Adipocyte (in vitro differentiated cells): ENCODE measurements at regions not wholly inside any gene's neighbourhood (a gene's known extent, or its start where the extent isn't known, plus 50 kb on each side); places are given as distances from the start of the nearest gene placed in this dataset.

ENCODE experiments used
- DNase-seq: peaks from one replicate; pipeline ENCODE4 v3.0.0-alpha.2; 2015; ENCODE audit warnings: low read depth
- H3K27me3 ChIP-seq: replicated peaks from 2 replicates; pipeline ENCODE4 v1.7.0; 2013; ENCODE audit warnings: mild to moderate bottlenecking, low read length, moderate library complexity; ENCODE audit not compliant: control insufficient read depth, insufficient read depth
- H3K36me3 ChIP-seq: 2 replicates; pipeline ENCODE4 v1.7.0; 2013; ENCODE audit warnings: low read length, mild to moderate bottlenecking, moderate library complexity; ENCODE audit not compliant: control insufficient read depth, insufficient read depth, severe bottlenecking
- H3K4me1 ChIP-seq: 2 replicates; pipeline ENCODE4 v1.7.0; 2013; ENCODE audit warnings: mild to moderate bottlenecking, low read length, moderate library complexity; ENCODE audit not compliant: control insufficient read depth, insufficient read depth
- H3K4me3 ChIP-seq: 2 replicates; pipeline ENCODE4 v1.7.0; 2013; ENCODE audit warnings: mild to moderate bottlenecking, low read length, moderate library complexity
- H3K9ac ChIP-seq: 2 replicates; pipeline ENCODE4 v1.7.0; 2013; ENCODE audit warnings: mild to moderate bottlenecking, low read length, moderate library complexity
- H3K9me3 ChIP-seq: 2 replicates; pipeline ENCODE4 v1.7.0; 2013; ENCODE audit warnings: mild to moderate bottlenecking, low read length, moderate library complexity; ENCODE audit not compliant: control insufficient read depth

DNA sequence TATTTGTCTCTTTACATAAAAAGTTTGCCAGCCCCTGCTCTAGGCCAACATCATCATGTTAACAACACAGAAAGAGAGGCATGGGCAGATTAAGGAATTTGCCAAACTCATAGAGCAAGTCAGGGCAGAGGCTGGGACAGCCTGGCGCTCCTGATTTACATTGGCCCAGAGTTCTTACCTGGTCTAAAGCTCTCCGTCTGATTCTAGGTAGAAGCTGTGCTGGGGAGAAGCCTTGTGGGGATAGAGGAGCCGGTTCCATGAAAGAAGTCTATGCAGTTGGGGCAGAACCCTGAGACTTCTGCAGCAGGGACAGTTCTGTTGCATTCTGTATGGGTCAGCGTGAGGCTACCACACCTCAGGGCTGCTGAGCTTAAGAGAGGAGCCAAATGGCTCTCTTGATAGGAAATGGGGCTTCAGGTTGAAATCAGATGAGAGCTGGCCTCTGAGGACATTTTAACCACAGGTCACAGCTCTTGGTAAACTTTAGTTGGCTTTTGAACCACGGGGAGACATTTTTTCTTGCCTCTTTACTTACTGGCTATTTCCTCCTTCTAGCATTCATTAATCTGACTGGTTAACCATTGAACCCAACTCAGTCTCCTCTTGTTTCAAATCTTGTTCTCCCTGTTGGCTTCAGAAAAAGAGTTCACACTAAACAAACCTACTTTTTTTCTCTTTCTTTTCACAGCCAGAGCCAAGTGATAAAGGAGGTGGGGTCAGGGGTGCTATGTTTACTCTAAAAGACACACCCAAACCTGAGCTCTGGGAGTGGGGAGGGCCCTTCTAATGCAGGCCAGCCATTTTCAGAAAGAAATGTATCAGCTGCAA is 250.7 kb downstream of the OPA1 start:
- H3K4me3 ChIP-seq, result no peak overlapping the region
- no peaks in the 10 kb centered on the region for H3K4me1 ChIP-seq
- no peak overlapping the region for H3K9ac ChIP-seq
- no peak for DNase-seq
- no peaks in the 10 kb centered on the region for H3K36me3 ChIP-seq
- peaks cover 41% of the 10 kb centered on the region for H3K27me3 ChIP-seq
- no peaks in the 10 kb centered on the region for H3K9me3 ChIP-seq

GRCh38 chr3:193844472-193844871 is 251.5 kb downstream of the OPA1 start:
- H3K27me3 ChIP-seq, result peaks cover 41% of the 10 kb centered on the region
- no peak for DNase-seq
- no peaks in the 10 kb centered on the region for H3K4me1 ChIP-seq
- H3K9me3 ChIP-seq, result no peaks in the 10 kb centered on the region
- H3K9ac ChIP-seq, result no peak overlapping the region
- H3K36me3 ChIP-seq, result no peaks in the 10 kb centered on the region
- no peak overlapping the region for H3K4me3 ChIP-seq

DNA sequence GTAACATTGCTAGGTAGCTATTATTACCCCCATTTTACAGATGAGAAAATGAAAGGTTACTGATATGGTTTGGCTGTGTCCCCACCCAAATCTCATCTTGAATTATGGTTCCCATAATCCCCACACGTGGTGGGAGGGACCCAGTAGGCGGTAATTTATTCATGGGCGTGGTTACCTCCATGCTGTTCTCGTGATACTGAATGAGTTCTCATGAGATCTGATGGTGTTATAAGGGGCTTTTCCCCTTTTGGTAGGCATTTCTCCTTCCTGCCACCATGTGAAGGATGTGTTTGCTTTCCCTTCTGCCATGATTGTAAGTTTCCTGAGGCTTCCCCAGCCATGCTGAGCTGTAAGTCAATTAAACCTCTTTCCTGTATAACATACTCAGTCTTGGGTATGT is 252.1 kb downstream of the OPA1 start:
- DNase-seq, result no peak
- Histone ChIP-seq H3K4me1 (no peaks in the 10 kb centered on the region), H3K36me3 (no peaks in the 10 kb centered on the region), H3K9ac (no peak overlapping the region), H3K27me3 (peaks cover 41% of the 10 kb centered on the region), H3K9me3 (no peaks in the 10 kb centered on the region), H3K4me3 (no peak overlapping the region)

- Histone ChIP-seq H3K4me1 (peaks cover under 1% of the 10 kb centered on the region), H3K36me3 (no peaks in the 10 kb centered on the region), H3K4me3 (no peak overlapping the region), H3K9me3 (no peaks in the 10 kb centered on the region), H3K27me3 (peaks cover 35% of the 10 kb centered on the region), H3K9ac (no peak overlapping the region)
- no peak for DNase-seq
Observed at GRCh38 chr3:193846569-193846968, 253.6 kb downstream of the OPA1 start.

GRCh38 chr3:193847402-193847801 is 254.4 kb downstream of the OPA1 start:
- Histone ChIP-seq H3K27me3 (peaks cover 33% of the 10 kb centered on the region), H3K9ac (no peak overlapping the region), H3K36me3 (no peaks in the 10 kb centered on the region)

GRCh38 chr3:193848547-193848946 is 255.5 kb downstream of the OPA1 start:
- Histone ChIP-seq H3K4me3 (no peak overlapping the region), H3K27me3 (peaks cover 28% of the 10 kb centered on the region), H3K9me3 (no peaks in the 10 kb centered on the region), H3K4me1 (peaks cover 17% of the 10 kb centered on the region), H3K9ac (no peak overlapping the region), H3K36me3 (no peaks in the 10 kb centered on the region)
- DNase-seq, result no peak

More at GRCh38 chr3:193847402-193847801, 254.4 kb downstream of the OPA1 start:
- Histone ChIP-seq H3K9me3 (no peaks in the 10 kb centered on the region), H3K4me3 (no peak overlapping the region), H3K4me1 (peaks cover 9% of the 10 kb centered on the region)
- DNase-seq, result no peak

- H3K4me1 ChIP-seq, result peaks cover 17% of the 10 kb centered on the region
- DNase-seq, result no peak
- H3K9me3 ChIP-seq, result no peaks in the 10 kb centered on the region
- H3K4me3 ChIP-seq, result no peak overlapping the region
- H3K9ac ChIP-seq, result no peak overlapping the region
- H3K27me3 ChIP-seq, result peaks cover 24% of the 10 kb centered on the region
- no peaks in the 10 kb centered on the region for H3K36me3 ChIP-seq
Observed at GRCh38 chr3:193850084-193850619, 257.1 kb downstream of the OPA1 start.

DNA sequence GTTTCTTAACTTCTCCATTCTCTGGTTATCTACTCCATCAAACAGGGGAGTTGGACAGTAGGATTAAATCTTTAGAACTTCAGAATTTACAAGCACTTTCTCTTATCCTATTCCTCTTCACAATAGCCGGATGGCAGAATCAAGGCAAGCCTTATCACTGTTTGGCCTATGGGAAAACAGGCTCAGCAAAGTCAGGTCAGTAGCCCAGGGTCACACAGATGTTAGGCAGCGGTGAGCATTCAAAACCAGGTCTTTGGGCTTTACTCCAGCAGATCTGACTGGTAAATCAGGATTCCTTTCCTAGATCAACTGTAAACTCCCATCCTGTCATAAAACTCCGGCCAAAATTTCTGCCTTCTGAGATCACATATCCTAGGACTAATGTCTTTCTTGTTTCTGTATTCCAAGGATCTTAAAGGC is 258.4 kb downstream of the OPA1 start:
- H3K4me1 ChIP-seq, result peaks cover 17% of the 10 kb centered on the region
- H3K36me3 ChIP-seq, result no peaks in the 10 kb centered on the region
- H3K9me3 ChIP-seq, result no peaks in the 10 kb centered on the region
- peaks cover 11% of the 10 kb centered on the region for H3K27me3 ChIP-seq
- no peak for DNase-seq
- no peak overlapping the region for H3K9ac ChIP-seq
- H3K4me3 ChIP-seq, result no peak overlapping the region

DNA sequence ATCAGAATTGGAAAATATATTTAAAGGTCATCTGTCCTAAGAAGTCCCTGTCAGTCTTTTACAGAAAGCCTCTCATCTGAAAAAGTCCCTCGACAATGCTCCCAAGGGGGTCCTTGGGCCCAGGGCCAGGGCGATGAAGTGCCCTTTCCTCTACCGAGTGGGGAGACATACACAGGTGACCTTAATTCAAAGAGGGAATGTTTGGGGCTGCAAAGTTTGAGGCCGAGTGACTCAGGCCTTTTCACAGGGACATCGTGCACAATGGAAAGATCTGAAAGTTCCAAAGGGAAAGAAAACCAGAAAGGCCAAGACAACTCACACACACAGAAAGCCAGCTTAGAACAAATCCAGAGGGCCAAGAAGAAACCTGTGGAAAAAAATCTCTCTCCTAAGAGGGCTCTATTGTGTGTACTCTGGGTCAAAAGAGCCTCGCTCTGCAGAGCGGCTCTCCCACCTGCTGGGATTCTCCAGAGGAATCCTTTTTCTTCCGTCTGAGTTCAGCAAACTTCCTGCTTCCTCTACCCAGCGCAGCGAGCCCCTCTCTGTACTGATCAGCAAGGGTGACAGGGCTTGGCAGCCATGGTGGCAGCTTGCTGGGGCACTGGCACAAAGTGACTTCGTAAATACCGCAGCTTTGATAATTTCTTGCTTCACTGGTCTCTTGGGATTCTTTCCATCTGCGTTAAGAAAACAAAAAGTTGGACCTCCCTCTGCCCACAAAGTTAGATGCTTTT is 259.1 kb downstream of the OPA1 start:
- Histone ChIP-seq H3K9me3 (no peaks in the 10 kb centered on the region), H3K36me3 (no peaks in the 10 kb centered on the region), H3K27me3 (peaks cover 8% of the 10 kb centered on the region), H3K4me1 (peaks cover 17% of the 10 kb centered on the region), H3K4me3 (no peak overlapping the region), H3K9ac (no peak overlapping the region)
- no peak for DNase-seq

DNA sequence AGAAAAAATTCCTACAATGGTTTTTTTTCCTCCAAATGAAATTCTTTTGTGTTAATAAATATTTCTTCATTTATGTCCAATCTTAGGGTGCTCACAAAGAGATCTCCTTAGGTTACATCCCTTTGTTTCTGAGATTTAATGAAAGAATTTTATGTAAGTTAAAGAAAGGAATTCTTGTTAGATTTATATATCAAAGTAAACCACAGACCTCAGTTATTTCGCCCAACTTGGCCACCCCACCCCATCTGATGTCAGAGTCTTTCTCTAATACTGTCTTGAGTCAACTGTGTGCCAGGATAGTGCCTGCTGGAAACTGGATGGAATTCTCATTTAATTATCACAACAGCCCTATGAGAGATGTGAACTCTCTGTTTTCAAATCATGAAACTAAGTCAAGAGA is 259.9 kb downstream of the OPA1 start:
- no peaks in the 10 kb centered on the region for H3K9me3 ChIP-seq

DNA sequence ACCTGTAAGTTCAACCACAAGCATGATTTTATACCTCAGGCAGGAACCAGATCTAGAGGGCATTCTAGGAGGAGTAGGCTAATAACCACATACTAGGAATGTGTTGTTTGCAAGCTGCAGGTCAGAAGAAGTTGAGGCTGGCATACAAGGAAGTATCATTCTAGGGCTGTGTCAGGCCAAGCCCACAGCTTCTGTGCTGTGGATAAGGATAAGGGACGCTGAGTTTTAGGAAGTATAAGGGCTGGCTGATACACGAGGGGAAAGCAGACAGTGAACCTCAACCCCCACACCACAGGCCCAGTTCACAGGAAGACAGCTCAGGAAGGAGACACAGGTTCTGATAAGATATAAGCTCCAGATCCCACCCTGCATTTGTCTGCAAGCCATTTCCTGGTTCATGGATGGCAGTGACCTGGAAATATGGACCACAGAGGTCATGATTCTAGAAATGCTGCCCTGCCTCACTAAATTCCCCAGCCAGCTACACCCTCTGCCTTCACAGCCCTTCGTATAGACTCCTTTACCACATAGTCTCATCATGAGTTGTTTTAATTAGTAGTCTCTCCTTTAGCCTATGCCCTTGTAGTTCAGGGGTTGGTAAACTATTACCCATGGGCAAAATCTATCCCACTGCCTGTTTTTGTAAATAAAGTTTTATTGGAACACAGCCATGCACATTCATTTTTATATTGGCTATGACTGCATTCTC is 260.7 kb downstream of the OPA1 start:
- DNase-seq, result no peak
- Histone ChIP-seq H3K9me3 (no peaks in the 10 kb centered on the region), H3K4me3 (no peak overlapping the region), H3K4me1 (peaks cover 26% of the 10 kb centered on the region), H3K27me3 (peaks cover 8% of the 10 kb centered on the region), H3K9ac (no peak overlapping the region), H3K36me3 (no peaks in the 10 kb centered on the region)

More for the DNA sequence above, 259.9 kb downstream of the OPA1 start:
- DNase-seq, result no peak
- H3K4me1 ChIP-seq, result peaks cover 21% of the 10 kb centered on the region
- H3K4me3 ChIP-seq, result no peak overlapping the region
- no peaks in the 10 kb centered on the region for H3K36me3 ChIP-seq
- peaks cover 8% of the 10 kb centered on the region for H3K27me3 ChIP-seq
- no peak overlapping the region for H3K9ac ChIP-seq
